Astrocyte of the spinal cord (primary cell): ENCODE measurements at regions not wholly inside any gene's neighbourhood (a gene's known extent, or its start where the extent isn't known, plus 50 kb on each side); places are given as distances from the start of the nearest gene placed in this dataset.

Experiments used
- DNase-seq: peaks from one replicate; pipeline ENCODE4 v3.0.0; 2011; ENCODE audit warnings: low read depth, low spot score
- H3K4me3 ChIP-seq: 2 replicates; pipeline ENCODE4 v1.5.1; 2011; ENCODE audit warnings: low read depth, mild to moderate bottlenecking, low read length, moderate library complexity
- CTCF ChIP-seq: IDR thresholded peaks from 2 replicates; pipeline ENCODE4 v1.5.1; 2012; ENCODE audit warnings: low read depth, mild to moderate bottlenecking, low read length, inconsistent platforms
- in situ Hi-C: cut with HindIII; loops from 2 replicates; pipeline ENCODE4 v1.10.0; 2017; ENCODE audit warnings: low sequenced_read_pairs

DNA sequence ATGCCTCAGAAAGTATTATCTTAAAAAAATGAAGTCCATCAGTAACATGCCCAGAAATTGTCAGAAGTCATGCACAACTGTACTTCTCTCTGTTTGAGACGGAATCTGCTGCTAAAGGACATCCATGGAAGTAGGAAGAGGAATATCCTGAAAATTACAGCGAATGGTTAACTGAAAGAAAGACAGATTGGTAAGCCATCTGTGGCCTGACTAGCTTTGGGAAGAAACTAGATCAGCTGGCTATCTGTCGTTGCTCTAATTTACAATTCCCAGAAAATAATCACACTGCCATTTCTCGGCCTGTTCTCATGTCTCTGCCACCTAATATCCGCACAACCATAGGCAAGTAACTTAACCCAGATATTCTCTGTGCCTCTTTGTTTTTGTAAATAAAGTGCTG is 496.5 kb downstream of the PCDH19 start:
- DNase-seq, result no peak
- no peak overlapping the region for H3K4me3 ChIP-seq
- in situ Hi-C loops, result no loop called here
- TF ChIP-seq CTCF, result no peak

DNA sequence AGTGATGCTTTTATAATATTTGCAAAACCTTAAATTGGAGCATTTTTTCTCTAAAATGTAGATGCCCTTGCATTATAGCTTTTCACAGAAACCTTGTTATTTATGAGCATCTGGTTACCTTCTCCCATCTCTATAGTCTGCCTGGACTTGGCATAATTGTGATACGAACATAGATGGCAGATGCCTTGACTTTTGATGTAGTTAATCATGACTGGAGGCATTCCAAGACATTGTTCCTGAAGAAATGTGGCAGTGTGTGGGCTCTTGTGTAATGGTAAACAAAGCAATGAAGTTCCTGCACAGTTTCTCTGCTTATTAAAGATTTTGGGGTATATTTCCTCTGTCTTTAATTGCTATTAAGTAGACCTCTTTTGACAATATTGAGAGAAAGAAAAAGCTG is 500.1 kb downstream of the PCDH19 start:
- H3K4me3 ChIP-seq, result no peak overlapping the region
- no peak for DNase-seq
- no peak for TF ChIP-seq CTCF
- in situ Hi-C loops, result no loop called here

DNA sequence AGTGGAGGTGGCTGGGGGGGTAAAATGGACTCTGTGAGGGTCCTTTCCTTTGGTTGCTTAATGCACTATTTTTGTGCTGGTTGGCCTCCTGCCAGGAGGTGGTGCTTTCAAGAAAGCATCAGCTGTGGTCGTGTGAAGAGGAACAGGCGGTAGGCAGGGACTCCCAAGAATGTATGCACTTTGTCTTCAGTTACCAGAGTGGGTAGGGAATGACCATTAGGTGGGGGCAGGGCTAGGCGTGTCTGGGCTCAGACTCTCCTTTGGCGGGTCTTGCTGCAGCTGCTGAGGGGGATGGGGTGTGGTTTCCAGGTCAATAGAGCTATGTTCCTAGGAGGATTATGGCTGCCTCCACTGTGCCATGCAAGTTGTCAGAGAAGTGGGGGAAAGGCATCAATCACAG is 509.0 kb downstream of the PCDH19 start:
- TF ChIP-seq CTCF, result no peak
- no peak for DNase-seq
- H3K4me3 ChIP-seq, result no peak overlapping the region
- in situ Hi-C loops, result no loop called here

DNA sequence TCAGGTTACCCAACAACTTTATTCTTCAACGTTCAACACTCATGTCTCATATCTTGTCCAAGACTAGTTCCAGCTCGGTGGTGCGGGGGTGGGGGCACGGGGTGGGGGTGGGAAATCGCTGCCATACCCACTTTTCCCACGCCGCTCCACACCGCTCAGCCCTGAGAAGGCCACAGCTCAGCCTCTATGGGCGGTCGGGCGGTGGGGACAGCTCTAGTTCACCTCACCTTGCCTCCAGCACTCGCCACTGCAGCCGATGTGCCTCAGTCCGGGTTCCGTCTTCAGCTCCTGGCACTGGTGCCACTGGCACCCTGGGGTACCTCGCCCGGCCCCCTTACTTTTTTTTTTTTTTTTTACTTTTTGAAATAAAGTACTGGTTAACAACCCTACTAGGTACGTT is 522.2 kb downstream of the PCDH19 start:
- in situ Hi-C loops, result no loop called here
- TF ChIP-seq CTCF, result no peak
- DNase-seq, result no peak
- no peak overlapping the region for H3K4me3 ChIP-seq

GRCh38 chrX:99857455-99857854 is 552.6 kb downstream of the PCDH19 start:
- no peak overlapping the region for H3K4me3 ChIP-seq
- no peak for DNase-seq
- in situ Hi-C loops, result no loop called here
- TF ChIP-seq CTCF, result peak; percentile 0

GRCh38 chrX:99833821-99834220 is 576.3 kb downstream of the PCDH19 start:
- no peak for TF ChIP-seq CTCF
- no peak overlapping the region for H3K4me3 ChIP-seq
- in situ Hi-C loops, result no loop called here
- DNase-seq, result no peak

- TF ChIP-seq CTCF, result no peak
- no peak for DNase-seq
- in situ Hi-C loops, result no loop called here
- H3K4me3 ChIP-seq, result no peak overlapping the region
These were observed 589.9 kb downstream of the PCDH19 start for GRCh38 chrX:99820197-99820596.
